Trophoblast cell (in vitro differentiated cells and primary cell): ENCODE measurements at regions not wholly inside any gene's neighbourhood (a gene's known extent, or its start where the extent isn't known, plus 50 kb on each side); places are given as distances from the start of the nearest gene placed in this dataset.

ENCODE experiments used
- DNase-seq, 2 donors: peaks; one replicate each; pipeline ENCODE4 v3.0.0-alpha.2; 2016
- H2AFZ ChIP-seq: 2 replicates; pipeline ENCODE4 v1.6.1; 2013; ENCODE audit warnings: low read length, moderate library complexity, mild to moderate bottlenecking; ENCODE audit not compliant: insufficient read depth, poor library complexity
- H2AK5ac ChIP-seq: 2 replicates; pipeline ENCODE4 v1.6.1; 2013; ENCODE audit warnings: mild to moderate bottlenecking, low read length
- H2BK120ac ChIP-seq: 2 replicates; pipeline ENCODE4 v1.6.1; 2013; ENCODE audit warnings: low read length, mild to moderate bottlenecking, moderate library complexity; ENCODE audit not compliant: insufficient read depth, poor library complexity
- H2BK12ac ChIP-seq: 2 replicates; pipeline ENCODE4 v1.6.1; 2013; ENCODE audit warnings: mild to moderate bottlenecking, low read length, moderate library complexity
- H2BK5ac ChIP-seq: 2 replicates; pipeline ENCODE4 v1.6.1; 2013; ENCODE audit warnings: low read length, low read depth, moderate library complexity, mild to moderate bottlenecking; ENCODE audit not compliant: poor library complexity
- H3K14ac ChIP-seq: 2 replicates; pipeline ENCODE4 v1.6.1; 2013; ENCODE audit warnings: mild to moderate bottlenecking, low read length
- H3K18ac ChIP-seq: 2 replicates; pipeline ENCODE4 v1.6.1; 2013; ENCODE audit warnings: mild to moderate bottlenecking, low read length
- H3K23ac ChIP-seq: 2 replicates; pipeline ENCODE4 v1.6.1; 2013; ENCODE audit warnings: low read length
- H3K27ac ChIP-seq: 2 replicates; pipeline ENCODE4 v1.5.1; 2013; ENCODE audit warnings: low read depth, mild to moderate bottlenecking, inconsistent platforms, low read length, moderate library complexity
- H3K27me3 ChIP-seq: 2 replicates; pipeline ENCODE4 v1.6.1; 2013; ENCODE audit warnings: inconsistent platforms, mild to moderate bottlenecking, low read length, moderate library complexity; ENCODE audit not compliant: insufficient read depth
- H3K36me3 ChIP-seq, 2 experiments: 1 replicate in 1 of 2; 2 replicates in 1 of 2; pipeline ENCODE4 v1.6.1; 2013; ENCODE audit warnings: low read length in 2 of 2, mild to moderate bottlenecking in 2 of 2, moderate library complexity in 1 of 2; ENCODE audit not compliant: insufficient read depth in 2 of 2, control insufficient read depth in 1 of 2
- H3K4ac ChIP-seq: 2 replicates; pipeline ENCODE4 v1.6.1; 2013; ENCODE audit warnings: low read depth, mild to moderate bottlenecking, low read length, moderate library complexity
- H3K4me1 ChIP-seq, 2 experiments: 1 replicate in 1 of 2; 2 replicates in 1 of 2; pipeline ENCODE4 v1.6.1; 2013; ENCODE audit warnings: low read length in 2 of 2, mild to moderate bottlenecking in 2 of 2, moderate library complexity in 1 of 2; ENCODE audit not compliant: insufficient read depth in 2 of 2, control insufficient read depth in 1 of 2
- H3K4me2 ChIP-seq: 2 replicates; pipeline ENCODE4 v1.6.1; 2013; ENCODE audit warnings: inconsistent platforms, mild to moderate bottlenecking, low read length, moderate library complexity
- H3K4me3 ChIP-seq: 2 replicates; pipeline ENCODE4 v1.5.1; 2013; ENCODE audit warnings: mild to moderate bottlenecking, low read depth, low read length, inconsistent platforms
- H3K79me1 ChIP-seq: one replicate; pipeline ENCODE4 v1.6.1; 2013; ENCODE audit warnings: low read length
- H3K79me2 ChIP-seq: 2 replicates; pipeline ENCODE4 v1.6.1; 2013; ENCODE audit warnings: low read length, mild to moderate bottlenecking; ENCODE audit not compliant: control insufficient read depth, insufficient read depth, poor library complexity
- H3K9ac ChIP-seq: 2 replicates; pipeline ENCODE4 v1.6.1; 2013; ENCODE audit warnings: mild to moderate bottlenecking, low read length
- H3K9me3 ChIP-seq: 2 replicates; pipeline ENCODE4 v1.6.1; 2013; ENCODE audit warnings: low read depth, mild to moderate bottlenecking, control low read depth, inconsistent platforms, low read length; ENCODE audit not compliant: insufficient read depth
- H4K12ac ChIP-seq: 2 replicates; pipeline ENCODE4 v1.6.1; 2013; ENCODE audit warnings: low read depth, mild to moderate bottlenecking, low read length, moderate library complexity
- H4K8ac ChIP-seq: 2 replicates; pipeline ENCODE4 v1.6.1; 2013; ENCODE audit warnings: low read depth, mild to moderate bottlenecking, low read length, moderate library complexity
- H4K91ac ChIP-seq: one replicate; pipeline ENCODE4 v1.6.1; 2013; ENCODE audit warnings: low read depth, mild to moderate bottlenecking, low read length, moderate library complexity
- WGBS: extraction: QIAGEN DNeasy Blood & Tissue Kit; methylation state at CpG from one replicate; pipeline ENCODE4 v1.1.7; 2013; ENCODE audit warnings: missing lambda C conversion rate; ENCODE audit not compliant: insufficient read length, insufficient coverage; ENCODE audit errors: extremely low coverage; 5-methylcytosine and 5-hydroxymethylcytosine counted together

DNA sequence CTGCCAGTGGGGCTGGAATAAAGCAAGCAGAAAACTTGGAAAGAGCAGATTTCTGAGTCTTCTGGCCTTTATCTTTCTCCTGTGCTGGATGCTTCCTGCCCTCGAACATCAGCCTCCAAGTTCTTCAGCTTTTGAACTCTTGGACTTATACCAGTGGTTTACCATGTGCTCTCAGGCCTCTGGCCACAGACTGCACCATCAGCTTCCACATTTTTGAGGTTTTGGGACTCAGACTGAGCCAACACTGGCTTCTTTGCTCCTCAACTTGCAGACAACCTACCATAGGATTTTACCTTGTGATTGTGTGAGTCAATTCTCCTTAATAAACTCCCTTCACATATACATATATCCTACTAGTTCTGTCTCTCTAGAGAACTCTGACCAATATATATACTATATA is 706.6 kb downstream of the NR2F2 start:
- H3K79me1 ChIP-seq = no peaks in the 10 kb centered on the region
- no peak overlapping the region for H3K4me3 ChIP-seq
- WGBS = no CpG with 5 or more reads among the region's 1 CpG
- no peak overlapping the region for H2AK5ac ChIP-seq
- H4K8ac ChIP-seq = no peak overlapping the region
- H3K18ac ChIP-seq = no peak overlapping the region
- no peak overlapping the region for H3K4me2 ChIP-seq
- no peak overlapping the region for H3K4ac ChIP-seq
- no peak overlapping the region for H3K14ac ChIP-seq
- no peaks in the 10 kb centered on the region for H3K4me1 ChIP-seq
- DNase-seq = no peak
- H2BK120ac ChIP-seq = no peak overlapping the region
- no peaks in the 10 kb centered on the region for H3K27me3 ChIP-seq
- no peak overlapping the region for H4K91ac ChIP-seq
- H3K79me2 ChIP-seq = no peaks in the 10 kb centered on the region
- no peaks in the 10 kb centered on the region for H3K36me3 ChIP-seq
- H2AFZ ChIP-seq = no peak overlapping the region
- H3K23ac ChIP-seq = no peak overlapping the region
- no peaks in the 10 kb centered on the region for H3K9me3 ChIP-seq
- H2BK12ac ChIP-seq = no peak overlapping the region
- no peak overlapping the region for H2BK5ac ChIP-seq
- H3K27ac ChIP-seq = no peak overlapping the region
- H4K12ac ChIP-seq = no peak overlapping the region
- H3K9ac ChIP-seq = no peak overlapping the region

- H3K4ac ChIP-seq = no peak overlapping the region
- no peak overlapping the region for H2AFZ ChIP-seq
- no peaks in the 10 kb centered on the region for H3K27me3 ChIP-seq
- no peak overlapping the region for H2BK5ac ChIP-seq
- no peaks in the 10 kb centered on the region for H3K4me1 ChIP-seq
- no peak overlapping the region for H2AK5ac ChIP-seq
- H3K9me3 ChIP-seq = no peaks in the 10 kb centered on the region
- no peak overlapping the region for H3K18ac ChIP-seq
- no peak overlapping the region for H4K91ac ChIP-seq
- no CpG with 5 or more reads among the region's 4 CpGs for WGBS
- H4K12ac ChIP-seq = no peak overlapping the region
- H3K36me3 ChIP-seq = no peaks in the 10 kb centered on the region
- DNase-seq = no peak
- no peak overlapping the region for H3K23ac ChIP-seq
- no peak overlapping the region for H3K4me2 ChIP-seq
- no peaks in the 10 kb centered on the region for H3K79me2 ChIP-seq
- no peak overlapping the region for H3K14ac ChIP-seq
- no peak overlapping the region for H3K4me3 ChIP-seq
- H2BK120ac ChIP-seq = no peak overlapping the region
- H2BK12ac ChIP-seq = no peak overlapping the region
- H4K8ac ChIP-seq = no peak overlapping the region
- no peaks in the 10 kb centered on the region for H3K79me1 ChIP-seq
- H3K9ac ChIP-seq = no peak overlapping the region
- H3K27ac ChIP-seq = no peak overlapping the region
Observed at GRCh38 chr15:97045666-97046421, 715.3 kb downstream of the NR2F2 start.

GRCh38 chr15:97052513-97052912 is 722.0 kb downstream of the NR2F2 start:
- Histone ChIP-seq H3K27ac (no peak overlapping the region), H2BK12ac (no peak overlapping the region), H2BK5ac (no peak overlapping the region), H2AFZ (no peak overlapping the region), H3K4me3 (no peak overlapping the region), H4K91ac (no peak overlapping the region), H3K23ac (no peak overlapping the region), H3K14ac (no peak overlapping the region), H3K4me1 (peaks cover 3 to 4% of the 10 kb centered on the region in 2 experiments), H3K4me2 (no peak overlapping the region), H3K9ac (peak overlapping the region; percentile 53), H2AK5ac (no peak overlapping the region), H3K9me3 (no peaks in the 10 kb centered on the region), H4K12ac (no peak overlapping the region), H2BK120ac (no peak overlapping the region), H3K36me3 (no peaks in the 10 kb centered on the region), H3K18ac (no peak overlapping the region), H4K8ac (no peak overlapping the region), H3K79me1 (peaks cover 3% of the 10 kb centered on the region), H3K27me3 (no peaks in the 10 kb centered on the region), H3K4ac (no peak overlapping the region), H3K79me2 (no peaks in the 10 kb centered on the region)
- peak in 1 of 2 donors; percentile 50 for DNase-seq
- no CpG with 5 or more reads among the region's 3 CpGs for WGBS

- Histone ChIP-seq H2AK5ac (no peak overlapping the region), H2BK120ac (no peak overlapping the region), H3K23ac (no peak overlapping the region), H2BK5ac (no peak overlapping the region), H3K4me3 (no peak overlapping the region), H3K18ac (no peak overlapping the region), H4K91ac (no peak overlapping the region), H3K4me1 (peaks cover 3 to 4% of the 10 kb centered on the region in 2 experiments), H3K4me2 (no peak overlapping the region), H3K9ac (no peak overlapping the region), H3K79me1 (peaks cover 3% of the 10 kb centered on the region), H3K79me2 (no peaks in the 10 kb centered on the region), H3K9me3 (no peaks in the 10 kb centered on the region), H3K36me3 (no peaks in the 10 kb centered on the region), H4K8ac (no peak overlapping the region), H3K4ac (no peak overlapping the region), H3K27ac (no peak overlapping the region), H4K12ac (no peak overlapping the region), H2BK12ac (no peak overlapping the region), H2AFZ (no peak overlapping the region), H3K27me3 (no peaks in the 10 kb centered on the region), H3K14ac (no peak overlapping the region)
- no peak for DNase-seq
- WGBS = no CpG with 5 or more reads among the region's 2 CpGs
Observed at GRCh38 chr15:97053635-97054034, 723.1 kb downstream of the NR2F2 start.
